ENCODE measurements at regions not wholly inside any gene's neighbourhood (a gene's known extent, or its start where the extent isn't known, plus 50 kb on each side); places are given as distances from the start of the nearest gene placed in this dataset.

DNA sequence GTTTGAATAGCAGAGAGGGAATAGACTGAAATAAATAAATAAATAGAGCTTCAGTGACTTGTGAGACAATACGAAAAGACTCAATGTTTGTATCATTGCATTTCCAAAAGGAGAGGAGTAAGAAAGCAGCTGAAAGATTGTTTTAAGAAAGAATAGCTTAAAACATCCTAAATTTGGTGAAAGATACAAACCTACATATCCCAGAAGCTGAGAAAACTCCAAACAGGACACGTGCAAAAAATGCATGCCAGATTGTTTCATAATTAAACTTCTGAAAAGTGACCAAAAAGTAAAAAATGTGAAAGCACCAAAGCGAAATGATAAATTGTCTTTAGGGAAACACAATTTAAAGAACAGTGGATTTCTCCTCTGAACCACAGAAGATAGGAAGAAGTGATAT is 711.0 kb downstream of the AACS start:
- no peak overlapping the region for H3K27ac ChIP-seq (ENCODE audit: insufficient read depth in 1 of 2, low read depth in 1 of 2, low read length in 2 of 2, poor library complexity in 1 of 2, severe bottlenecking in 2 of 2)
- H3K4me3 ChIP-seq (ENCODE audit: control insufficient read depth in 1 of 7, extremely low read depth in 1 of 7, insufficient read depth in 4 of 7, low read depth in 2 of 7, low read length in 6 of 7): no peak overlapping the region
- ChIA-PET POLR2A (no interaction called here), CTCF (no interaction called here)
- H3K27me3 ChIP-seq (replicated peaks in 2 of 5; ENCODE audit: control insufficient read depth in 4 of 5, insufficient read depth in 5 of 5, low read length in 4 of 5): peaks cover 0 to 2% (median 0%) of the 10 kb centered on the region in 5 experiments
- 80% methylated on average over 1 of the region's 3 CpGs for WGBS (ENCODE audit: insufficient coverage)
- no peaks in the 10 kb centered on the region for H3K4me1 ChIP-seq (ENCODE audit: control extremely low read depth in 1 of 4, control insufficient read depth in 4 of 4, insufficient read depth in 4 of 4, low read length in 3 of 4)
- no peaks in the 10 kb centered on the region for H3K9me3 ChIP-seq (ENCODE audit: control extremely low read depth in 1 of 5, control insufficient read depth in 4 of 5, insufficient read depth in 2 of 5, low read depth in 1 of 5, low read length in 4 of 5)
- no peaks in the 10 kb centered on the region for H3K36me3 ChIP-seq (ENCODE audit: control insufficient read depth in 4 of 4, insufficient read depth in 4 of 4, low read length in 3 of 4)
- DNase-seq: no peak

DNA sequence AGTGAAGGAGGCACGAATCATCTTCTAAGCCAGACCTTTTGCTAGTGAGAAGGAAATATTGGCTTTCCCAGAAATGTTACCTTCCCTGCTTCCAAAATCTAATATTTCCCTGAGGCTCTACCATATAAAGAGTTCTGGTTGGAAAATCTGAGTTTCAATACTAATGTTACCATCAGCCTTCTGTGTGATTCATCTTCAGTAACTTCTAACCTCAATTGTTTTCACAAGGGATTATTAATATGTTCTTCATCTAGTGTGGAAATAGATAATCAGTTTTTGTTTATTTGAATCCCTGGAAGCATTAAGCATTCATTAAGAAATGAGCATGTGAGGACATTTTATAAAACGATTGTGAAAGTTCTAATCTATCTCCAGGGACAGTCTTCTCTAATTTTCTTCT is 720.9 kb downstream of the AACS start:
- H3K36me3 ChIP-seq (ENCODE audit: control insufficient read depth in 4 of 4, insufficient read depth in 4 of 4, low read length in 3 of 4): no peaks in the 10 kb centered on the region
- DNase-seq: no peak
- H3K4me3 ChIP-seq (ENCODE audit: control insufficient read depth in 1 of 7, extremely low read depth in 1 of 7, insufficient read depth in 4 of 7, low read depth in 2 of 7, low read length in 6 of 7): no peak overlapping the region
- CTCF ChIA-PET: no interaction called here
- WGBS (ENCODE audit: insufficient coverage): 67% methylated on average over 1 of the region's 2 CpGs
- POLR2A ChIA-PET: no interaction called here
- no peak overlapping the region for H3K27ac ChIP-seq (ENCODE audit: insufficient read depth in 1 of 2, low read depth in 1 of 2, low read length in 2 of 2, poor library complexity in 1 of 2, severe bottlenecking in 2 of 2)
- peaks cover 0 to 9% (median 3%) of the 10 kb centered on the region in 5 experiments for H3K9me3 ChIP-seq (ENCODE audit: control extremely low read depth in 1 of 5, control insufficient read depth in 4 of 5, insufficient read depth in 2 of 5, low read depth in 1 of 5, low read length in 4 of 5)
- no peaks in the 10 kb centered on the region for H3K4me1 ChIP-seq (ENCODE audit: control extremely low read depth in 1 of 4, control insufficient read depth in 4 of 4, insufficient read depth in 4 of 4, low read length in 3 of 4)
- H3K27me3 ChIP-seq (replicated peaks in 2 of 5; ENCODE audit: control insufficient read depth in 4 of 5, insufficient read depth in 5 of 5, low read length in 4 of 5): no peaks in the 10 kb centered on the region

DNA sequence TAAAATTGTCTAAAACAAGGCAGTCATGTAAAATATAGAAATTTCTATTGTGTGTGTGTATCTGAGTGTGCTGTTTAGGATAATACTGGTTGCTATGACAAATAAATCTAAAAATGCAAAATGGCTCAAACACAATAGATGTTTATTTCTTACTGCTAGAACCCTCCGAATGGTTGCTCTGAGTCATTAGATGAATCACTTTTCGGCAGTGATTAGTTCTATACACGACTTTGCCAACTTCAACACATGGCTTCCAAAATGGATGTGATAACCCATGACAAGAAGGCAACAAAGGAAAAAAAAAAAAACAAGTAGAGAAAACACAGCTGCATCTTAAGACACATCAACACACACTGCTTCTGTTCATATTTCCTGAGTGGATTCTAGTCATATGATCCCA is 729.2 kb downstream of the AACS start:
- Histone ChIP-seq H3K4me1 (ENCODE audit: control extremely low read depth in 1 of 4, control insufficient read depth in 4 of 4, insufficient read depth in 4 of 4, low read length in 3 of 4) (no peaks in the 10 kb centered on the region), H3K36me3 (ENCODE audit: control insufficient read depth in 4 of 4, insufficient read depth in 4 of 4, low read length in 3 of 4) (no peaks in the 10 kb centered on the region), H3K27me3 (replicated peaks in 2 of 5; ENCODE audit: control insufficient read depth in 4 of 5, insufficient read depth in 5 of 5, low read length in 4 of 5) (no peaks in the 10 kb centered on the region), H3K4me3 (ENCODE audit: control insufficient read depth in 1 of 7, extremely low read depth in 1 of 7, insufficient read depth in 4 of 7, low read depth in 2 of 7, low read length in 6 of 7) (no peak overlapping the region), H3K27ac (ENCODE audit: insufficient read depth in 1 of 2, low read depth in 1 of 2, low read length in 2 of 2, poor library complexity in 1 of 2, severe bottlenecking in 2 of 2) (no peak overlapping the region), H3K9me3 (ENCODE audit: control extremely low read depth in 1 of 5, control insufficient read depth in 4 of 5, insufficient read depth in 2 of 5, low read depth in 1 of 5, low read length in 4 of 5) (peaks cover 0 to 9% (median 3%) of the 10 kb centered on the region in 5 experiments)
- no peak for DNase-seq
- CTCF ChIA-PET: no interaction called here
- WGBS (ENCODE audit: insufficient coverage): 87% methylated on average over 2 of the region's 3 CpGs
- POLR2A ChIA-PET: no interaction called here

DNA sequence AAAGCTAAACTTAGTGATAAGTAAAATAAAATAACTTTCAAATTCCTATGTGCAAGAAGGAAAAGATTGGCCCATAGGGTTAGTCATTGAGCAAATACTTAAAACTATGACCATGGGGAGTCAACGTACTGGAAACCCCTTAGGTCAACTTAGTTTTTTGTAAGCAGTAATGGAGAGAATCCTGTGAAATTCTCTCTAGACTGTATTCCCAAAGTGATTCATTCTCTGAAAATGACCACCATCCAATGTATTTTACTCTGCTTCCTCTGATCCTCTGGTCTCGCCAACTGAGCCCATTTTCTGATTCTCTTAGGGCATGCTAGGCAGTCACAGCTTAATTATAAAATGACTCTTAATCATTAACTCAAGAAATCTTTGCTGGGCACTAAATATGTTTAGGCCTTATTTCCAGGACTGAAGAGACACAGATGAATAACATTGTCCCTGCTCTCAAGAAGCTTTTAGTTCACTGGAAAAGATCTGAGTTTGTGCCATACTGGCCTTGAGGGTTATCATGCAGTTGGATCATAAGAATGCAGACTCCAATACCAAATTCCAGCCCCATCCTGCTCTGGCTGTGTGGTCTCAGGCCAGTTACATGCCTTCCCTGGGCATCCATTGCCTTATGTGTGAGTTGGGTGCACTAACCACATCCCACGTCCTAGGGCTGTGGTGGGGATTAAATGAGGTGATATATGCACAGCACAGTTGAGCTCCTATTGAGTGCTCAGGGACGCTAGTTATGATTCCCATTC is 732.4 kb downstream of the AACS start:
- Histone ChIP-seq H3K4me3 (ENCODE audit: control insufficient read depth in 1 of 7, extremely low read depth in 1 of 7, insufficient read depth in 4 of 7, low read depth in 2 of 7, low read length in 6 of 7) (no peak overlapping the region), H3K27me3 (replicated peaks in 2 of 5; ENCODE audit: control insufficient read depth in 4 of 5, insufficient read depth in 5 of 5, low read length in 4 of 5) (no peaks in the 10 kb centered on the region), H3K4me1 (ENCODE audit: control extremely low read depth in 1 of 4, control insufficient read depth in 4 of 4, insufficient read depth in 4 of 4, low read length in 3 of 4) (no peaks in the 10 kb centered on the region), H3K36me3 (ENCODE audit: control insufficient read depth in 4 of 4, insufficient read depth in 4 of 4, low read length in 3 of 4) (no peaks in the 10 kb centered on the region), H3K27ac (ENCODE audit: insufficient read depth in 1 of 2, low read depth in 1 of 2, low read length in 2 of 2, poor library complexity in 1 of 2, severe bottlenecking in 2 of 2) (no peak overlapping the region), H3K9me3 (ENCODE audit: control extremely low read depth in 1 of 5, control insufficient read depth in 4 of 5, insufficient read depth in 2 of 5, low read depth in 1 of 5, low read length in 4 of 5) (no peaks in the 10 kb centered on the region)
- ChIA-PET POLR2A (no interaction called here), CTCF (no interaction called here)
- DNase-seq: no peak
- WGBS (ENCODE audit: insufficient coverage): 93% methylated on average over 3 of the region's 4 CpGs

DNA sequence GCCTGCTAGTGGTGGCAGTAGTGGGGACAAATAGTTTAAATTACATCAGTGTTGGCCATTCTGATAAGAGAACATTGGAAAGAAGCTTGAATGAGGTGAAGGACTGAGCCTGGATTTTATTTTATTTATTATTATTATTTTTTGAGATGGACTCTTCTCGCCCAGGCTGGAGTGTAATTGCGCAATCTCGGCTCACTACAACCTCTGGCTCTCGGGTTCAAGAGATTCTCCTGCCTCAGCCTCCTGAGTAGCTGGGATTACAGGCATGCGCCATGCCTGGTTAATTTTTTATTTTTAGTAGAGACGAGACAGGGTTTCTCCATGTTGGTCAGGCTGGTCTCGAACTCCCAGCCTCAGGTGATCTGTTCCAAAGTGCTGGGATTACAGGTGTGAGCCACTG is 739.4 kb downstream of the AACS start:
- no peak overlapping the region for H3K27ac ChIP-seq (ENCODE audit: insufficient read depth in 1 of 2, low read depth in 1 of 2, low read length in 2 of 2, poor library complexity in 1 of 2, severe bottlenecking in 2 of 2)
- POLR2A ChIA-PET: interaction anchor here (1.2 kb wide), 1 partner anchor 274 kb away, joined by 4 read pairs; no protein-coding TSS in a partner anchor

DNA sequence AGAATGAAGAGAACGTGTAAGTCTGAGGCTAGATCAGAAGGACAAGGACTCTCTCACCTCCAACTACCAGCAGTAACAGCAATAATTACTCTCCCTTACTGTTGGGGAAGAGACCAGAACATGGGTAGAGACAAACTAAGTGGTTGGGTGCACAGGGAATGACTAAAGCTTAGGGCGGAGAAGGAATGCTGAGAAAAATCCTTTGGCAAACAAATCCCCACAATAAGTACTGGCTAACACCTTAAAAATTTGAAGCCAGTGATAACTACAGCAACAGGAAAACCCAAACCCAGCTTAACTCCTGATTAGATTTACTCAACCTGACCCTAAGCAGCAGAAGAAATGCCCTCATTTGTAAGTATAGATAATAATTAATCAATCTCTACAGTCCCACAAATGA is 759.0 kb downstream of the AACS start:
- H3K27me3 ChIP-seq (replicated peaks in 2 of 5; ENCODE audit: control insufficient read depth in 4 of 5, insufficient read depth in 5 of 5, low read length in 4 of 5): no peaks in the 10 kb centered on the region
- no peak overlapping the region for H3K4me3 ChIP-seq (ENCODE audit: control insufficient read depth in 1 of 7, extremely low read depth in 1 of 7, insufficient read depth in 4 of 7, low read depth in 2 of 7, low read length in 6 of 7)
- no peaks in the 10 kb centered on the region for H3K36me3 ChIP-seq (ENCODE audit: control insufficient read depth in 4 of 4, insufficient read depth in 4 of 4, low read length in 3 of 4)
- ChIA-PET CTCF (interaction anchor here (1.9 kb wide), 1 partner anchor 9 kb away, joined by 5 read pairs; no protein-coding TSS in a partner anchor), POLR2A (no interaction called here)
- no CpG with 5 or more reads among the region's 2 CpGs for WGBS (ENCODE audit: insufficient coverage)
- H3K27ac ChIP-seq (ENCODE audit: insufficient read depth in 1 of 2, low read depth in 1 of 2, low read length in 2 of 2, poor library complexity in 1 of 2, severe bottlenecking in 2 of 2): no peak overlapping the region
- DNase-seq: no peak
- H3K4me1 ChIP-seq (ENCODE audit: control extremely low read depth in 1 of 4, control insufficient read depth in 4 of 4, insufficient read depth in 4 of 4, low read length in 3 of 4): no peaks in the 10 kb centered on the region
- H3K9me3 ChIP-seq (ENCODE audit: control extremely low read depth in 1 of 5, control insufficient read depth in 4 of 5, insufficient read depth in 2 of 5, low read depth in 1 of 5, low read length in 4 of 5): no peaks in the 10 kb centered on the region

More for the DNA sequence above, 739.4 kb downstream of the AACS start:
- 97% methylated on average over 6 of the region's 7 CpGs for WGBS (ENCODE audit: insufficient coverage)
- Histone ChIP-seq H3K27me3 (replicated peaks in 2 of 5; ENCODE audit: control insufficient read depth in 4 of 5, insufficient read depth in 5 of 5, low read length in 4 of 5) (peaks cover 0 to 1% (median 0%) of the 10 kb centered on the region in 5 experiments), H3K4me1 (ENCODE audit: control extremely low read depth in 1 of 4, control insufficient read depth in 4 of 4, insufficient read depth in 4 of 4, low read length in 3 of 4) (no peaks in the 10 kb centered on the region), H3K4me3 (ENCODE audit: control insufficient read depth in 1 of 7, extremely low read depth in 1 of 7, insufficient read depth in 4 of 7, low read depth in 2 of 7, low read length in 6 of 7) (no peak overlapping the region), H3K9me3 (ENCODE audit: control extremely low read depth in 1 of 5, control insufficient read depth in 4 of 5, insufficient read depth in 2 of 5, low read depth in 1 of 5, low read length in 4 of 5) (no peaks in the 10 kb centered on the region), H3K36me3 (ENCODE audit: control insufficient read depth in 4 of 4, insufficient read depth in 4 of 4, low read length in 3 of 4) (no peaks in the 10 kb centered on the region)
- CTCF ChIA-PET: no interaction called here
- DNase-seq: no peak

DNA sequence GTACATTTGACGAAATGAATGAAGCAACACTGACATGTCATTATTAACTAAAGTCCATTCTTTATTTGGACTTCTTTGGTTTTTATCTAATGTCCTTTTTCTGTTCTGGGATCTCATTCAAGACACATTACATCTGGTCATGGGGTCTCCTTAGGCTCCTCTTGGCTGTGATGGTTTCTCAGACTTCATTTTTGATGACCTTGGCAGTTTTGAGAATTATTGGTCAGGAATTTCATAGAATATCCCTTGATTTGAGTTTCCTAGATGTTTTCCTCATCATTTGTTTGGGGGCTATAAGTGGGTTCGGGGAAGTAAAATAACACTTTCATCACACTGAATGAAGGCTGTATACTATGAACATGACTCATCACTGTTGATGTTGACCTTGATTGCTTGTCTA is 770.6 kb downstream of the AACS start:
- Histone ChIP-seq H3K4me3 (ENCODE audit: control insufficient read depth in 1 of 7, extremely low read depth in 1 of 7, insufficient read depth in 4 of 7, low read depth in 2 of 7, low read length in 6 of 7) (no peak overlapping the region), H3K4me1 (ENCODE audit: control extremely low read depth in 1 of 4, control insufficient read depth in 4 of 4, insufficient read depth in 4 of 4, low read length in 3 of 4) (no peaks in the 10 kb centered on the region), H3K27ac (ENCODE audit: insufficient read depth in 1 of 2, low read depth in 1 of 2, low read length in 2 of 2, poor library complexity in 1 of 2, severe bottlenecking in 2 of 2) (no peak overlapping the region), H3K9me3 (ENCODE audit: control extremely low read depth in 1 of 5, control insufficient read depth in 4 of 5, insufficient read depth in 2 of 5, low read depth in 1 of 5, low read length in 4 of 5) (no peaks in the 10 kb centered on the region), H3K36me3 (ENCODE audit: control insufficient read depth in 4 of 4, insufficient read depth in 4 of 4, low read length in 3 of 4) (no peaks in the 10 kb centered on the region), H3K27me3 (replicated peaks in 2 of 5; ENCODE audit: control insufficient read depth in 4 of 5, insufficient read depth in 5 of 5, low read length in 4 of 5) (no peaks in the 10 kb centered on the region)
- CTCF ChIA-PET: no interaction called here
- no peak for DNase-seq
- WGBS (ENCODE audit: insufficient coverage): no CpG with 5 or more reads among the region's 2 CpGs
- POLR2A ChIA-PET: no interaction called here

Data from common myeloid progenitor, CD34-positive (primary cell).